ENCODE measurements at regions not wholly inside any gene's neighbourhood (a gene's known extent, or its start where the extent isn't known, plus 50 kb on each side); places are given as distances from the start of the nearest gene placed in this dataset.

DNA sequence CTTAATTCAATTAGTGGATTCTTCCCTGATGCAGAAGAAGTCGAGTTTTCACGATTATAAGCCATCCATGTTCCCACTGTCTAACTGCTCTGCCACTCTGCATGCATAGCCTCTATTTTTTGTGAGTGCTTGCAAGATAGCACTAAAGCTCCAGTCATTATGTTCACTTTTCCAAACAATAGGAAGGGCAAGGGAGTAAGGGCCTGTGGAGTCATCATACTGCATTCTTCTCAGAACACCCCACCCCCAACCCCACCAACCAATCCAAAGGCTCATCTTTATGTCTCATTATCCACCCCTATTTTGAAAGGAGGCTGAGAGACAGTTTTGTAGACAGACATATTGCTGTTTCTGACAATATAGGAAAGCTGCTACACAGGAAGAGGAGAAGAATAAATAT, 471.7 kb upstream of the ADGRL2 start:
- no peaks in the 10 kb centered on the region for H3K4me1 ChIP-seq
- H3K27ac ChIP-seq = no peak overlapping the region
- no peak overlapping the region for H3K4me3 ChIP-seq
- intact Hi-C loops (cut with DNase I; ENCODE audit: low total_unique reads) = no loop called here
- TF ChIP-seq, protein P1, sequence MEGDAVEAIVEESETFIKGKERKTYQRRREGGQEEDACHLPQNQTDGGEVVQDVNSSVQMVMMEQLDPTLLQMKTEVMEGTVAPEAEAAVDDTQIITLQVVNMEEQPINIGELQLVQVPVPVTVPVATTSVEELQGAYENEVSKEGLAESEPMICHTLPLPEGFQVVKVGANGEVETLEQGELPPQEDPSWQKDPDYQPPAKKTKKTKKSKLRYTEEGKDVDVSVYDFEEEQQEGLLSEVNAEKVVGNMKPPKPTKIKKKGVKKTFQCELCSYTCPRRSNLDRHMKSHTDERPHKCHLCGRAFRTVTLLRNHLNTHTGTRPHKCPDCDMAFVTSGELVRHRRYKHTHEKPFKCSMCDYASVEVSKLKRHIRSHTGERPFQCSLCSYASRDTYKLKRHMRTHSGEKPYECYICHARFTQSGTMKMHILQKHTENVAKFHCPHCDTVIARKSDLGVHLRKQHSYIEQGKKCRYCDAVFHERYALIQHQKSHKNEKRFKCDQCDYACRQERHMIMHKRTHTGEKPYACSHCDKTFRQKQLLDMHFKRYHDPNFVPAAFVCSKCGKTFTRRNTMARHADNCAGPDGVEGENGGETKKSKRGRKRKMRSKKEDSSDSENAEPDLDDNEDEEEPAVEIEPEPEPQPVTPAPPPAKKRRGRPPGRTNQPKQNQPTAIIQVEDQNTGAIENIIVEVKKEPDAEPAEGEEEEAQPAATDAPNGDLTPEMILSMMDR (IDR thresholded peaks at IDR 0.05 in 8 of 11, conservative IDR thresholded peaks at IDR 0.05 in 3 of 11) = no peak
- TF ChIP-seq POLR2AphosphoS5 (IDR thresholded peaks at IDR 0.05) (no peak), POLR2A (IDR thresholded peaks at IDR 0.05) (no peak)
- no peak for DNase-seq
- no peaks in the 10 kb centered on the region for H3K9me3 ChIP-seq
- 68 to 96% (median 89%) methylated on average over 2 of the region's 2 CpGs for WGBS, 5 donors
- H3K36me3 ChIP-seq = no peaks in the 10 kb centered on the region
- no peaks in the 10 kb centered on the region for H3K27me3 ChIP-seq (replicated peaks in 1 of 7)

DNA sequence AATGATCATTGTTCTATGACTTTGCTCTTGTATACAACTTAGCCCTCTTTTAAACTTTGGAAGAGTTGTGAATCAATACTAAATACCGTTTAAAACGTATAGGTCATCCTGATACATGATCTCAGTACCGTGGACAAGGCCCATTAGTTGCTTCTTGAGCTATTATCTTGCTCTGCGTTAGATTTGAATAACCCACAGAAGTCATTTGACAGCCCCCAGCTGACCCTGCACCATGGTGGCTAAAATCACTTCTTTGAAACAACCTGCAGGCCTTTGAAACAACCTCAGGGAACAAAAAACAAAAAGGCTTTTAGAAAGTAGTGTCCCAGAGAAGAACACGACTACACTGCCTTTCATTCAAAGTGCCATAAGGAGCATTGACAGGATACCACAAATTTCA, 473.0 kb upstream of the ADGRL2 start:
- Histone ChIP-seq H3K36me3 (no peaks in the 10 kb centered on the region), H3K27ac (no peak overlapping the region), H3K4me3 (no peak overlapping the region), H3K27me3 (replicated peaks in 1 of 7) (no peaks in the 10 kb centered on the region), H3K4me1 (no peaks in the 10 kb centered on the region), H3K9me3 (no peaks in the 10 kb centered on the region)
- no peak for DNase-seq
- intact Hi-C loops (cut with DNase I; ENCODE audit: low total_unique reads) = no loop called here
- TF ChIP-seq POLR2A (IDR thresholded peaks at IDR 0.05) (no peak), POLR2AphosphoS5 (IDR thresholded peaks at IDR 0.05) (no peak)
- TF ChIP-seq, protein P1 (IDR thresholded peaks at IDR 0.05 in 8 of 11, conservative IDR thresholded peaks at IDR 0.05 in 3 of 11) = no peak
- WGBS, 5 donors = 73 to 85% (median 76%) methylated on average over 5 of the region's 5 CpGs

DNA sequence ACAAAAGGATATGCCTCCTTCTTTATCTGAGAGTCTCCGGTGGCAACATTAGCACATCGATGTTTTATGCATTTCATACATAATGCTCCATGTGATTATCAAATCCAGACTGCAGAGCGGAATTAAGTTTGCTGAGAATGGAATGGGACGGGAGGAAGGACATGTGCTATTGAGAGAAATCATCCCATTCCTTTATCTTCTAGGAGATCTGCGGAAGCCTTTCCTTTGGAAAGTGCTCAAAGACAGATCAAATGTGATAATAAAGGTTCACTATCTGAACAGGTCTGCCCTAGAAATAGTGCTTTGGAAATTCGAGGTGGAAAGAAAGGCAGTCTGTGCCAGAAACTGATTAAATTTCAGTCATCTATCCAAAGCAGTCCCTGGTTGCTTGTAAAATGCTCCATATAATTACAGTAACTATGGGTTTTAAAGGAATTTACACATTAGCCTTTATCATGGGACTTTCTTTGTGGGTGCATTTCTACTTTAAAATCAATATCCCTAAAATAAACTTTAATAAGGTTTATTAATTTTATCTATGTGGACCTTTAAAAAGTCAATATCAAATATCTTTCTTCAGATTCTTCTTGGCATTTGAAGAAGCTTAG, 473.5 kb upstream of the ADGRL2 start:
- no peaks in the 10 kb centered on the region for H3K4me1 ChIP-seq
- intact Hi-C loops (cut with DNase I; ENCODE audit: low total_unique reads) = no loop called here
- H3K27ac ChIP-seq = no peak overlapping the region
- H3K27me3 ChIP-seq (replicated peaks in 1 of 7) = no peaks in the 10 kb centered on the region
- WGBS, 5 donors = 74 to 86% (median 81%) methylated on average over 6 of the region's 6 CpGs
- no peaks in the 10 kb centered on the region for H3K9me3 ChIP-seq
- H3K4me3 ChIP-seq = no peak overlapping the region
- H3K36me3 ChIP-seq = no peaks in the 10 kb centered on the region
- TF ChIP-seq POLR2A (IDR thresholded peaks at IDR 0.05) = no peak
- TF ChIP-seq, protein P1 (IDR thresholded peaks at IDR 0.05 in 8 of 11, conservative IDR thresholded peaks at IDR 0.05 in 3 of 11) = no peak
- no peak for TF ChIP-seq POLR2AphosphoS5 (IDR thresholded peaks at IDR 0.05)
- no peak for DNase-seq

DNA sequence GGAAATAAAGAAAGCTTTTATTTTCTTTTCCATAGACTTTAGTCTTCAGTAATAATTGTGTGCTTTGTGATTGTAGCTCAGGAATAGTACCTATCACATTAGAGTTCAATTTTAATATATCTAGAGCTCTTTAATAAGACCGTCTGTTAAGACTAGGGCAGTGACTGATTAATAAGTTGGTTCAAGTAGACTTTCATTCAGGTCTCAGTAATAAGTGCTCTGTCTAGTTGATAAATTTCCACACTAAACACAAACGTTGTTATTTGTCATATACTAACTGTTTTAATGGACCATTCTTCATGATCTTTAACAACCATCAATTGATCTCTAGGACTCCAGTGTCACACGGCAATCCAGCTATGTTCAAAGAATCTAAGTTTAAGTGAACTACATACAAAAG, 474.5 kb upstream of the ADGRL2 start:
- TF ChIP-seq, protein P1 (IDR thresholded peaks at IDR 0.05 in 8 of 11, conservative IDR thresholded peaks at IDR 0.05 in 3 of 11) = no peak
- H3K9me3 ChIP-seq = no peaks in the 10 kb centered on the region
- H3K36me3 ChIP-seq = no peaks in the 10 kb centered on the region
- H3K4me3 ChIP-seq = no peak overlapping the region
- H3K4me1 ChIP-seq = no peaks in the 10 kb centered on the region
- no peaks in the 10 kb centered on the region for H3K27me3 ChIP-seq (replicated peaks in 1 of 7)
- 80 to 91% (median 83%) methylated on average over 3 of the region's 3 CpGs for WGBS, 5 donors
- intact Hi-C loops (cut with DNase I; ENCODE audit: low total_unique reads) = no loop called here
- no peak for DNase-seq
- no peak overlapping the region for H3K27ac ChIP-seq
